HG03039 (cell line): ENCODE measurements at regions not wholly inside any gene's neighbourhood (a gene's known extent, or its start where the extent isn't known, plus 50 kb on each side); places are given as distances from the start of the nearest gene placed in this dataset.

Experiments used
- ATAC-seq: cut with Tn5 transposase; IDR thresholded peaks from one replicate; pipeline ENCODE4 v1.9.1; 2021; ENCODE audit warnings: mild to moderate bottlenecking, moderate library complexity; ENCODE audit not compliant: unreplicated experiment

GRCh38 chr12:14148489-14149270 lies 167.3 kb upstream of the GRIN2B start:
- ATAC-seq = no peak

DNA sequence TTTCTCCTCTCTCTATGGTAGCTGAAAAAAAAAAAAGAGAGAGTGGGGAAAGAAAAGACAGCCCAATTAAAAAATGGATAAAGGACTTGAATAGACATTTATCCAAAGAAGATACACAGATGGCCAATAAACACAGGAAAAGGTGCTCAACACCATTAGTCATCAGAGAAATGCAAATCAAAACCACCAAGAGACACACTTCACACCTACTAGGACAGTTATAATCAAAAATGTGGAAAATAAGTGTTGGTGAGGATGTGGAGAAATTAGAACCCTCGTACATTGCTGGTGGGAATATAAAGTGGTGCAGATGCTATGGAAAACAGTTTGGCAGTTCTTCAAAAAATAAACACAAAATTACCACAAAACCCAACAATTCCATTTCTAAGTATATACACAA lies 172.4 kb upstream of the GRIN2B start:
- ATAC-seq = no peak

- ATAC-seq = no peak
These were observed 175.2 kb upstream of the GRIN2B start for GRCh38 chr12:14156606-14157005.

DNA sequence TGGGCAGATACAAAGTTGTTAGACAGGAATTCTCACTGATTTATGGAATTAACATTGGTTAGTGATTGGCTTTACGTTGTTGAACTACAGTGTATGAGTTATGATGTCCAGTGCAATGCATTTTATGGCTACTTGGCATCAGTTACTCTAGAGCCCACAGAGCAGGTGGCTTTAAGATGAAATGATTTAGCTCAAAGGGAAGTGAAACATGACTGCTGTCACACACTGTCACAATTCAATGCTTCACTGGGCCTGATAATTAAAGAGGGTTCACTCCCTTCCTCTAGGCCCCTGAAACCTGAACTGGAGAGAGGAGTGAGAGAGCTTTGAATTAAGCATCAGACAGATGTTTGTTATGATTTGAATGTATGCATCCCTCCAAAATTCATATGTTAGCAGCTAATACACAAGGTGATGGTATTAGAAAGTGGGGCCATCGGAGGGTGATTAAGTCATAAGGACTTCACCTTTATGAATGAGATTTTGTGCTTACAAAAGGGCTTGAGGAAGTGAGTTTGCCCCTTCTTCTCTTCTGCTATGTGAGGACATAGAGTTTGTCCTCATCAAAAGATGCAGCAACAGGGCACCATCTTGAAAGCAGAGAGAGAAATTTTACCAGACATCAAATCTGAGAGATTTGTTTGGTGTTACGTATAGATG lies 175.8 kb upstream of the GRIN2B start:
- peak; percentile 99 for ATAC-seq

GRCh38 chr12:14164266-14164665 lies 182.9 kb upstream of the GRIN2B start:
- no peak for ATAC-seq

GRCh38 chr12:14167005-14167628 lies 185.7 kb upstream of the GRIN2B start:
- no peak for ATAC-seq

DNA sequence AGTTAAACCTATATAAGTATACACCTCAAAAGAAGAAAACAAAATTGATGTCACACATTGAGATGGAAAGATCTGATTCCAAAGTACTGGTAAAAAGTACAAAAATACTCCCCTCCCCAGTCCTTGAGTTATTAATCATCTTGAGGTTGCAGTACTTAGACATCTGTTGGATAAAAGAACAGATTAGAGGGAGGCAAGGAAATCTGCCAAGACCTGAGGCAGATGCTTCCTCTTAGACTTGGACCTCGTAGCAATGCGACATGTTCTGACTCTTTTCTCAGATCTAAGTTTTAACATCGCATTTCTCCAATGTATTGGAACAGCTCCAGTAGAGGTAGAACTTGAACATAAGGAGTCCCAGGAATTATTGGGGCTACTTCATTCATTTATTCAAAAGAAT lies 187.9 kb upstream of the GRIN2B start:
- ATAC-seq = no peak

DNA sequence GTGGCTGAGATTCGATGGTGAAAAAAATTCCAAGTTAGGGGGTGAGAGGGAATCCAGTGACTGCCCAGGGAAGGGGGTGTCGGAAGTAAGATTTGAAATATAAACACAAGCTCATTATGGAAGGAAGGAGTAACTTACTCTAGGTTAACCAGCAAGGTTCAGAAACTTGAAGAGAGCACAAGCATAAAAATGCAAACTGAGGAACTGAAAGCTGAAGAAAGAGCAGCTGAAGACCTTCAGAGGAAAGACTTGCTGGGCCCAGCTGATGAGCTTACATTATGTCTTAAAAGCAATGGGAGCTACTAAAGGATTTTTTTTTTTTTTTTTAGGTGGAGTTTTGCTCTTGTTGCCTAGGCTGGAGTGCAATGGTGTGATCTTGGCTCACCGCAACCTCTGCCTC lies 189.7 kb upstream of the GRIN2B start:
- peak; percentile 79 for ATAC-seq

GRCh38 chr12:14175206-14175605 lies 190.3 kb upstream of the ATF7IP start:
- no peak for ATAC-seq

GRCh38 chr12:14185427-14186192 lies 179.9 kb upstream of the ATF7IP start:
- peak; percentile 66 for ATAC-seq

DNA sequence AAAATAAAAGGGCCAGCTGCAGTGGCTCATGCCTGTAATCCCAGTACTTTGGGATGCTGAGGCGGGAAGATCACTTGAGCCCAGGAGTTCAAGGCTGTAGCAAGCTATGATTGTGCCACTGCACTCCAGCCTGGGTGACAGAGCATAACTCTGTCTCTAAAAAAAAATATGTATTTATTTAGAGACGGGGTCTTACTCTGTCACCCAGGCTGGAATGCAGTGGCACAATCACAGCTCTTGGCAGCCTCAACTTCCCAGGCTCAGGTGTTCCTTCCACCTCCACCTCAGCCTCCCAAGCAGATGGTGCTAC lies 179.3 kb upstream of the ATF7IP start:
- ATAC-seq = no peak

- no peak for ATAC-seq
These were observed 178.5 kb upstream of the ATF7IP start for GRCh38 chr12:14187002-14187401.

- no peak for ATAC-seq
These were observed 177.5 kb upstream of the ATF7IP start for GRCh38 chr12:14187966-14188365.

DNA sequence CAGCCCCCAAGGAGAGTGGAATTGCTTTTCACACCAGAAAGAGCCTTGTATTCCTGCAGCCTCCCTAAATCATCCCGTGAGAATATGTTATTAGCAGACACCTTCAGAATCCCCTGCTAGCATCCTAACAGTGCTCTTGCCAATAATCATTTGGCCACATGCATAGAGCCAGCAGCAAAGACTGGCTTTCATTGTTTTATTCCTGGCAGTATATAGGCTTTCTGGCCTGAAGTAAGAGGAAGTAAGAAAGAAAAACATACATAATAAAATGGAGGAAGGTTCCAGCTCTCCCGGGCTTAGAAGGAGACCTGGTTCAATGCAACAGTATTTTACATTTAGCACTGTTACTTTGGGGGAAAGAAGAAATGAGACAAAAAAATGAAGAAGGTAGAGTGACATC lies 176.7 kb upstream of the ATF7IP start:
- no peak for ATAC-seq

DNA sequence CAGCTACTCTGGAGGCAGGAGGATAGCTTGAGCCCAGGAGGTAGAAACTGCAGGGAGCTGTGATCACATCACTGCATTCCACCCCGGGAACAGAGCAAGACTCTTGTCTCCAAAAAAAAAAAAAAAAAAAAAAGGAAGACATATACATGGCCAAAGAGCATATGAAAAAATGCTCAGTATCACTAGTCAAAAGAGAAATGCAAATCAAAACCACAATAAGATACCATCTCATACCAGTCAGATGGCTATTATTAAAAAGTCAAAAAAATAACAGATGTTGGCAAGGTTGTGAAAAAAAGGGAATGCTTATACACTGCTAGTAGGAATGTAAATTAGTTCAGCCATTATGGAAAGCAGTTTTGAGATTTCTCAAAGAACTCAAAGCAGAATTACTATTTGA lies 174.8 kb upstream of the ATF7IP start:
- ATAC-seq = no peak

- ATAC-seq = no peak
These were observed 173.9 kb upstream of the ATF7IP start for GRCh38 chr12:14191612-14192011.

DNA sequence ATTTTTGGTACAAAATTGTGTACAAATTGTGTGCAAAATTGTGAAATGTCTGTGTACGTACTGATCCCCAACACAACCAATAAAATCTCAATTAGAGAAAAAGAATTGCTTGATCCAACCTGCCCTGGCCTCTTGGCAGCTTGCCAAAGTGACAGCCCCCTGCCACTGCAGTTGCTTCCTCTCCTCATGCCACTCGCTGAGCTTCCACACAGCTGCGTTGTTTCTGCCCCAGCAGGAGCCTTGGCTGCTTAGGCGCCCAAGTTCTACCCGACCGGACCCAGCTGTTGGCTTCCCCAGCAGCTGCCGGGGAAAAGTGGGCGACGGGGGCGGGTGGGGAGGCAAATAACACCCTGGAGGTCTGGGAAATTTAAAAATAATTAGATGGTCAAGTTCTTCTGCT lies 171.8 kb upstream of the ATF7IP start:
- ATAC-seq = no peak

GRCh38 chr12:14194572-14194971 lies 170.9 kb upstream of the ATF7IP start:
- ATAC-seq = no peak

- ATAC-seq = no peak
These were observed 165.9 kb upstream of the ATF7IP start for GRCh38 chr12:14199455-14200198.

DNA sequence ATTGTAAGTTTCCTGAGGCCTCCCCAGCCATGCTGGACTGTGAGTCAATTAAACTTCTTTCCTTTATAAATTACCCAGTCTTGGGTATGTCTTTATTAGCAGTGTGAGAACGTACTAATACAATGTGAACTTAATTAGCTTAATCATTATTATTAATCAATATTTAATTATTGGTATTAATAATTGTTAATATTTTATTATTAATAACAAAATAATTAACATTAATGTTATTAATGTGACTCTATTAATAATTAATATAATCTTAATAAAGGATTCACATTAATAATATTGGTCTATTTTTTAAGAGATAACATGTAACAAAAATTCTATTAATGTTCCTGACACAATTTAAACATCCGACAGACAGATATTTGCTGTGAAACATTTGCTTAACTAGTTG lies 164.9 kb upstream of the ATF7IP start:
- ATAC-seq = no peak

DNA sequence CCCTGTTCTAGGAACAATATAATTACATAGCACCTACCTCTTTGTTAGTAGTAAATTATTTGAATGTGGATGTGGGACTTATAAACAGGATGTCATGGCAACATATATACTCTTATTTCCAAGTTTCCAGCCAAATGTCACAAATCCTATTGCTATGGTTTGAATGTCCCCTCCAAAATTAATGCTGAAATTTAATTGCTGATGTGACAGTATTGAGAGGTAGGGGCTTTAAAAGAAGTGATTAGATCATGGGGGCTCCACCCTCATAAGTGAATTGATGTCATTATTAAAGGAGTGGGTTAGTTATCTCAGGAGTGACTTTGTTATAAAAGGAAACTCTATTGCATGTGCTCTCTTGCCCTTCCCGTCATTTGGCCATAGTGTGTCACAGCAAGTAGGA lies 164.2 kb upstream of the ATF7IP start:
- no peak for ATAC-seq
